ENCODE measurements at regions not wholly inside any gene's neighbourhood (a gene's known extent, or its start where the extent isn't known, plus 50 kb on each side); places are given as distances from the start of the nearest gene placed in this dataset.

DNA sequence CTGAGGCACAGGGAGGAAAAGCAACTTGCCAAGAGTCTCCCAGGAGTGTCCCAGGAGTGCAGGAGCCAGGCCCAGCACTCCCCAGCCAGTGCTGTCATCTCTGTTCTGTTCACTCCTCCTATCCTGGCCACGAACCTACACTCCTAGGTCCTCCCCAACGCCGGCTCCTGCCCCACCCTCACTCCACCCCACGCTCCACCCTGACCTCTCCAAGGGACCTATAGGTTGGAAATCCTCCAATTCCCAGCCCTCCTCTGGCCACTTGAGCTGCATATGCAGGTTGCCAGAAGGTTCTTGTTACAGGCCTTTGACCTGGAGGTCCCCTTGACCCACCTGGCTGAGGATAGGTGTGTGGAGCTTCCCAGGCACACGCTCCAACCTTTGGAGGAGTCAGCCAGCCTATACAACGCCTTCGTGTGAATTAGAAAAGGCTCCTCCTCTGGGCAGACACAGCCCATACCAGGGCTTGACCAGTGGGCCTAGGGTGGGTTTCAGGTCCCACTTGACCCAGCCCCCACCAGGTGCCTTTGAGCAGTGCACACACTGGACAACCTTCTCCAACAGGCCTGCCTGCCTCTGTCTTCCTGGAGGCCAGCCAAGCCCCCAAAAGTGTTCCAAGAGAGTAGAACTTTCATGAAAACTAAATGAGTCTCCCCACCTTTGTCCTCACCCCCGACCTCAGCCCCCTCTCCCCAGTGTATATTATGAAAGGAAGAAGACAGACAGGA lies 167.2 kb upstream of the TLE3 start:
- TF ChIP-seq YY1 (IDR thresholded peaks at IDR 0.05; ENCODE audit: insufficient read depth, insufficient read length) (no peak), SUZ12 (IDR thresholded peaks at IDR 0.05; ENCODE audit: extremely low read depth, insufficient read depth, insufficient read length) (no peak)

Measured in NT2/D1 (cell line).